Activated CD4-positive, alpha-beta T cell treated with anti-CD3 and anti-CD28 coated beads, Interleukin-2, amount 10 ng/mL, durations not matched to agents 7 days and 5 days (primary cell): ENCODE measurements at regions not wholly inside any gene's neighbourhood (a gene's known extent, or its start where the extent isn't known, plus 50 kb on each side); places are given as distances from the start of the nearest gene placed in this dataset.

Source experiments
- CTCF ChIA-PET: fragments of 350-600 bp; sonication (Branson Sonifier 250); formaldehyde crosslinking; loops from one replicate; lab custom pipeline; 2021; ENCODE audit warnings: antibody characterized with exemption; lab: Charles Lee
- POLR2A ChIA-PET: fragments of 350-600 bp; sonication (Branson Sonifier 250); formaldehyde crosslinking; loops from one replicate; lab custom pipeline; 2021; ENCODE audit warnings: antibody characterized with exemption; lab: Charles Lee
- DNase-seq: peaks from one replicate; pipeline ENCODE4 v3.0.0-alpha.2; 2020
- H3K27ac Mint-ChIP-seq: one replicate; pipeline ENCODE4 v1.8.0; 2021; ENCODE audit warnings: mild to moderate bottlenecking, moderate library complexity, mixed read lengths
- H3K27me3 Mint-ChIP-seq: one replicate; pipeline ENCODE4 v1.8.0; 2021; ENCODE audit warnings: mixed read lengths
- H3K36me3 Mint-ChIP-seq: one replicate; pipeline ENCODE4 v1.8.0; 2021; ENCODE audit warnings: low read depth, mixed read lengths
- H3K4me1 Mint-ChIP-seq: one replicate; pipeline ENCODE4 v1.8.0; 2021; ENCODE audit warnings: mixed read lengths
- H3K4me3 Mint-ChIP-seq: one replicate; pipeline ENCODE4 v1.8.0; 2021; ENCODE audit warnings: mild to moderate bottlenecking, moderate library complexity, mixed read lengths
- H3K9me3 Mint-ChIP-seq: one replicate; pipeline ENCODE4 v1.8.0; 2021; ENCODE audit warnings: mixed read lengths

GRCh38 chr2:49371128-49371701 lies 216.9 kb upstream of the FSHR start:
- no peaks in the 10 kb centered on the region for H3K36me3 Mint-ChIP-seq
- no peak overlapping the region for H3K27ac Mint-ChIP-seq
- no peaks in the 10 kb centered on the region for H3K9me3 Mint-ChIP-seq
- ChIA-PET CTCF (no interaction called here), POLR2A (no interaction called here)
- no peaks in the 10 kb centered on the region for H3K27me3 Mint-ChIP-seq
- no peaks in the 10 kb centered on the region for H3K4me1 Mint-ChIP-seq
- DNase-seq, result no peak
- H3K4me3 Mint-ChIP-seq, result no peak overlapping the region

- no peak for DNase-seq
- no peak overlapping the region for H3K27ac Mint-ChIP-seq
- H3K36me3 Mint-ChIP-seq, result no peaks in the 10 kb centered on the region
- H3K4me3 Mint-ChIP-seq, result no peak overlapping the region
- H3K9me3 Mint-ChIP-seq, result no peaks in the 10 kb centered on the region
- H3K27me3 Mint-ChIP-seq, result no peaks in the 10 kb centered on the region
- H3K4me1 Mint-ChIP-seq, result no peaks in the 10 kb centered on the region
- POLR2A ChIA-PET, result no interaction called here
- CTCF ChIA-PET, result no interaction called here
These were observed 215.3 kb upstream of the FSHR start for GRCh38 chr2:49369650-49370049.

- POLR2A ChIA-PET, result no interaction called here
- Mint-ChIP-seq H3K4me1 (no peaks in the 10 kb centered on the region), H3K9me3 (no peaks in the 10 kb centered on the region), H3K27me3 (no peaks in the 10 kb centered on the region), H3K36me3 (no peaks in the 10 kb centered on the region), H3K4me3 (no peak overlapping the region), H3K27ac (no peak overlapping the region)
- DNase-seq, result no peak
- CTCF ChIA-PET, result no interaction called here
These were observed 214.8 kb upstream of the FSHR start for GRCh38 chr2:49369101-49369500.

- no peaks in the 10 kb centered on the region for H3K9me3 Mint-ChIP-seq
- no peaks in the 10 kb centered on the region for H3K36me3 Mint-ChIP-seq
- no peak overlapping the region for H3K27ac Mint-ChIP-seq
- H3K4me1 Mint-ChIP-seq, result no peaks in the 10 kb centered on the region
- POLR2A ChIA-PET, result no interaction called here
- CTCF ChIA-PET, result no interaction called here
- no peak for DNase-seq
- H3K4me3 Mint-ChIP-seq, result no peak overlapping the region
- no peaks in the 10 kb centered on the region for H3K27me3 Mint-ChIP-seq
These were observed 212.7 kb upstream of the FSHR start for GRCh38 chr2:49367003-49367402.

- Mint-ChIP-seq H3K27ac (no peak overlapping the region), H3K36me3 (no peaks in the 10 kb centered on the region), H3K27me3 (no peaks in the 10 kb centered on the region), H3K4me1 (no peaks in the 10 kb centered on the region), H3K9me3 (peaks cover 2% of the 10 kb centered on the region), H3K4me3 (no peak overlapping the region)
- ChIA-PET POLR2A (no interaction called here), CTCF (no interaction called here)
- DNase-seq, result no peak
These were observed 206.1 kb upstream of the FSHR start for GRCh38 chr2:49360407-49360767.

- Mint-ChIP-seq H3K27ac (no peak overlapping the region), H3K36me3 (no peaks in the 10 kb centered on the region), H3K27me3 (no peaks in the 10 kb centered on the region), H3K9me3 (peaks cover 2% of the 10 kb centered on the region), H3K4me1 (no peaks in the 10 kb centered on the region), H3K4me3 (no peak overlapping the region)
- DNase-seq, result no peak
- CTCF ChIA-PET, result no interaction called here
- POLR2A ChIA-PET, result no interaction called here
These were observed 205.5 kb upstream of the FSHR start for GRCh38 chr2:49359721-49360406.

GRCh38 chr2:49355611-49356010 lies 201.3 kb upstream of the FSHR start:
- no peak overlapping the region for H3K4me3 Mint-ChIP-seq
- ChIA-PET CTCF (no interaction called here), POLR2A (no interaction called here)
- peaks cover 2% of the 10 kb centered on the region for H3K9me3 Mint-ChIP-seq
- no peaks in the 10 kb centered on the region for H3K27me3 Mint-ChIP-seq
- no peaks in the 10 kb centered on the region for H3K36me3 Mint-ChIP-seq
- DNase-seq, result no peak
- H3K27ac Mint-ChIP-seq, result no peak overlapping the region
- H3K4me1 Mint-ChIP-seq, result no peaks in the 10 kb centered on the region

- POLR2A ChIA-PET, result no interaction called here
- Mint-ChIP-seq H3K27me3 (no peaks in the 10 kb centered on the region), H3K4me3 (no peak overlapping the region), H3K36me3 (no peaks in the 10 kb centered on the region), H3K4me1 (no peaks in the 10 kb centered on the region), H3K9me3 (no peaks in the 10 kb centered on the region), H3K27ac (no peak overlapping the region)
- no peak for DNase-seq
- CTCF ChIA-PET, result no interaction called here
These were observed 197.2 kb upstream of the FSHR start for GRCh38 chr2:49351560-49351959.

GRCh38 chr2:49343638-49344037 lies 189.3 kb upstream of the FSHR start:
- no peaks in the 10 kb centered on the region for H3K27me3 Mint-ChIP-seq
- no peak overlapping the region for H3K27ac Mint-ChIP-seq
- no peak overlapping the region for H3K4me3 Mint-ChIP-seq
- ChIA-PET POLR2A (interaction anchor here (0.5 kb wide), 1 partner anchor 1879 kb away, joined by 6 read pairs; no protein-coding TSS in a partner anchor), CTCF (no interaction called here)
- no peaks in the 10 kb centered on the region for H3K9me3 Mint-ChIP-seq
- DNase-seq, result no peak
- no peaks in the 10 kb centered on the region for H3K36me3 Mint-ChIP-seq
- no peaks in the 10 kb centered on the region for H3K4me1 Mint-ChIP-seq

GRCh38 chr2:49342156-49342555 lies 187.8 kb upstream of the FSHR start:
- H3K27ac Mint-ChIP-seq, result no peak overlapping the region

GRCh38 chr2:49335546-49335945 lies 181.2 kb upstream of the FSHR start:
- Mint-ChIP-seq H3K4me1 (no peaks in the 10 kb centered on the region), H3K27me3 (no peaks in the 10 kb centered on the region), H3K27ac (no peak overlapping the region), H3K36me3 (no peaks in the 10 kb centered on the region), H3K4me3 (no peak overlapping the region), H3K9me3 (no peaks in the 10 kb centered on the region)
- DNase-seq, result no peak
- CTCF ChIA-PET, result no interaction called here
- POLR2A ChIA-PET, result no interaction called here

More at GRCh38 chr2:49342156-49342555, 187.8 kb upstream of the FSHR start:
- no peaks in the 10 kb centered on the region for H3K4me1 Mint-ChIP-seq
- H3K27me3 Mint-ChIP-seq, result no peaks in the 10 kb centered on the region
- H3K9me3 Mint-ChIP-seq, result no peaks in the 10 kb centered on the region
- no peak overlapping the region for H3K4me3 Mint-ChIP-seq
- H3K36me3 Mint-ChIP-seq, result no peaks in the 10 kb centered on the region
- ChIA-PET CTCF (no interaction called here), POLR2A (no interaction called here)
- no peak for DNase-seq

- no peak for DNase-seq
- ChIA-PET POLR2A (no interaction called here), CTCF (no interaction called here)
- H3K4me3 Mint-ChIP-seq, result no peak overlapping the region
- no peaks in the 10 kb centered on the region for H3K4me1 Mint-ChIP-seq
- H3K27me3 Mint-ChIP-seq, result no peaks in the 10 kb centered on the region
- no peak overlapping the region for H3K27ac Mint-ChIP-seq
- no peaks in the 10 kb centered on the region for H3K9me3 Mint-ChIP-seq
- no peaks in the 10 kb centered on the region for H3K36me3 Mint-ChIP-seq
These were observed 178.1 kb upstream of the FSHR start for GRCh38 chr2:49332415-49332814.

- no peak overlapping the region for H3K4me3 Mint-ChIP-seq
- ChIA-PET CTCF (no interaction called here), POLR2A (no interaction called here)
- no peak for DNase-seq
- peaks cover 4% of the 10 kb centered on the region for H3K9me3 Mint-ChIP-seq
- no peak overlapping the region for H3K27ac Mint-ChIP-seq
- H3K27me3 Mint-ChIP-seq, result no peaks in the 10 kb centered on the region
- no peaks in the 10 kb centered on the region for H3K4me1 Mint-ChIP-seq
- no peaks in the 10 kb centered on the region for H3K36me3 Mint-ChIP-seq
These were observed 164.2 kb upstream of the FSHR start for GRCh38 chr2:49318531-49318930.

GRCh38 chr2:49309461-49309860 lies 155.1 kb upstream of the FSHR start:
- ChIA-PET POLR2A (no interaction called here), CTCF (no interaction called here)
- Mint-ChIP-seq H3K27me3 (no peaks in the 10 kb centered on the region), H3K4me3 (no peak overlapping the region), H3K4me1 (no peaks in the 10 kb centered on the region), H3K27ac (no peak overlapping the region), H3K36me3 (no peaks in the 10 kb centered on the region), H3K9me3 (peaks cover 8% of the 10 kb centered on the region)
- no peak for DNase-seq
